LNCaP clone FGC (cell line): ENCODE measurements at regions not wholly inside any gene's neighbourhood (a gene's known extent, or its start where the extent isn't known, plus 50 kb on each side); places are given as distances from the start of the nearest gene placed in this dataset.

Experiments used
- DNase-seq: peaks from one replicate; pipeline ENCODE4 v3.0.0-alpha.2; 2011; ENCODE audit warnings: low read depth
- H3K4me3 ChIP-seq: 2 replicates; pipeline ENCODE4 v1.5.1; 2011; ENCODE audit warnings: mild to moderate bottlenecking, low read depth, low read length, control low read depth
- TF ChIP-seq, protein P1 (sequence below): IDR thresholded peaks from 2 replicates; pipeline ENCODE4 v1.5.1; 2012; ENCODE audit warnings: mild to moderate bottlenecking; ENCODE audit not compliant: control insufficient read depth, insufficient read depth; ENCODE audit errors: extremely low read depth

DNA sequence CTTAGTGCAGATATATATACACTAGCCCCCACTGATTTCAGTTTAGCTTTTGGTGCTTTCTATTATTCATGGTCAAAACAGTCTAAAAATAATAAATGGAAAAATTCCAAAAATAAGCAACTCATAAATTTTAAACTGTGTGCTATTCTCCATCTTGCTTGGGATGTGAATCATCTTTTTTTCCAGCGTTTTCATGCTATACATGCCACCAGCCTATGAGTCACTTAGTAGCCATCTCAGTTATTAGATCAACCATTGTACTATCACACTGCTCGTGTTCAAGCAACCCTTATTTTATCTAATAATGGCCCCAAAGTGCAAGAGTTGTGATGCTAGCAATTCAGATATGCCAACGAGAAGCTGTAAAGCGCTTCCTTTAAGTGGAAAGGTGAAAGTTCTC lies 73.9 kb upstream of the KRR1 start:
- no peak overlapping the region for H3K4me3 ChIP-seq
- DNase-seq: no peak
- TF ChIP-seq, protein P1, sequence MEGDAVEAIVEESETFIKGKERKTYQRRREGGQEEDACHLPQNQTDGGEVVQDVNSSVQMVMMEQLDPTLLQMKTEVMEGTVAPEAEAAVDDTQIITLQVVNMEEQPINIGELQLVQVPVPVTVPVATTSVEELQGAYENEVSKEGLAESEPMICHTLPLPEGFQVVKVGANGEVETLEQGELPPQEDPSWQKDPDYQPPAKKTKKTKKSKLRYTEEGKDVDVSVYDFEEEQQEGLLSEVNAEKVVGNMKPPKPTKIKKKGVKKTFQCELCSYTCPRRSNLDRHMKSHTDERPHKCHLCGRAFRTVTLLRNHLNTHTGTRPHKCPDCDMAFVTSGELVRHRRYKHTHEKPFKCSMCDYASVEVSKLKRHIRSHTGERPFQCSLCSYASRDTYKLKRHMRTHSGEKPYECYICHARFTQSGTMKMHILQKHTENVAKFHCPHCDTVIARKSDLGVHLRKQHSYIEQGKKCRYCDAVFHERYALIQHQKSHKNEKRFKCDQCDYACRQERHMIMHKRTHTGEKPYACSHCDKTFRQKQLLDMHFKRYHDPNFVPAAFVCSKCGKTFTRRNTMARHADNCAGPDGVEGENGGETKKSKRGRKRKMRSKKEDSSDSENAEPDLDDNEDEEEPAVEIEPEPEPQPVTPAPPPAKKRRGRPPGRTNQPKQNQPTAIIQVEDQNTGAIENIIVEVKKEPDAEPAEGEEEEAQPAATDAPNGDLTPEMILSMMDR: no peak

DNA sequence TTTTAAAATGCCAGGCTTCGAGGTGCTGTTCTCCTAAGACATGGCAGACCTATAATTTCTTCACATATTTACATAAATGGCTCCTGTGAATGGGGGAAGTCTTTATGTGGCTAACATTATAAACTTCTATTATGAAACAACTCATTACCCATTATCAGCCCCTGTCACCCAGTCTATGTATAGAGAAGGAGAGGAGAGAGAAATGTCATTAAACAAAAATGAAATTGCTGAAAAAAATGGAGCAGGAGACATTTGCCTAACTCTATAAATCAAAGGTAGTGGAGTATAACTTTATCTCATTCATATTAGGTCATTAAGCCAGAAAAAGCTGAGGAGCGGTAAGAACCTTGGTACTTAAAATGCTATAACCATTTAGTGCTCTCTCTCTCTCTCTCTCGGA lies 71.9 kb upstream of the KRR1 start:
- TF ChIP-seq, protein P1: no peak
- no peak overlapping the region for H3K4me3 ChIP-seq
- no peak for DNase-seq

DNA sequence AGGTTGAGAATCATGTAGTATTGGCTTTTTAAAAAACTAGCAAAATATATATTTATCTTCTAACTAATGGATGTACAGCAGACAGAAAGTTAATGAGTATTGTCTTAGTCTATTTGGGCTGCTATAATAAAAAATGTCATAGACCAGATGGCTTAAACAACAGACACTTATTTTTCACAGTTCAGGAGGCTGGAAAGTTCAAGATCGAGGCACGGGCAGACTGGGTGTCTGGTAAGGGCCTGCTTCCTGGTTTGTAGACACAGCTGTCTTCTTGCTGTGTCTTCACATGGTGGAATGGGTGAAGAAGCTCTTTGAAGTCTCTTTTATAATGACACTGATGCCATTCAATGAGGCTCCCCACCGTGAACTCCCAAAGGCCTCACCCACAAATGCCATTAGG lies 70.1 kb upstream of the KRR1 start:
- no peak overlapping the region for H3K4me3 ChIP-seq
- TF ChIP-seq, protein P1: no peak
- DNase-seq: no peak

DNA sequence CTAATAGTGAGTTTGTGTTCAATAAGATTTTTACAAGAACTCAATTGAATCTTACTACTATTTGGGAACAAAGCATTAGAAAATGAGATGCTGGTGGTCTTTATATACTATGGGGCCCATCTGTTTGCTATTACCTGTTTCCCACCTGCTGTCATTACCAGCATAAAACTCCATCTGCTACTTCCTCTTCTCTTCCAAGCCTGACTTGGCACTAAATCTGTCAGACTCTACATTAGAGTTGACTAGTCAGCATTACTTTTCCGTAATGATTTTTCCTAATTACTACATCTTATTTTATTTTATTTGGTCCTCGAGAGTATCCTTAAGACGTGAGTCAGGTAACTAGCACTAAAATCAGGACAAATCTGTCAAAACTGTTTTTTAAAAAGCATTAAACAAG lies 68.1 kb upstream of the KRR1 start:
- H3K4me3 ChIP-seq: no peak overlapping the region
- TF ChIP-seq, protein P1: no peak
- no peak for DNase-seq

DNA sequence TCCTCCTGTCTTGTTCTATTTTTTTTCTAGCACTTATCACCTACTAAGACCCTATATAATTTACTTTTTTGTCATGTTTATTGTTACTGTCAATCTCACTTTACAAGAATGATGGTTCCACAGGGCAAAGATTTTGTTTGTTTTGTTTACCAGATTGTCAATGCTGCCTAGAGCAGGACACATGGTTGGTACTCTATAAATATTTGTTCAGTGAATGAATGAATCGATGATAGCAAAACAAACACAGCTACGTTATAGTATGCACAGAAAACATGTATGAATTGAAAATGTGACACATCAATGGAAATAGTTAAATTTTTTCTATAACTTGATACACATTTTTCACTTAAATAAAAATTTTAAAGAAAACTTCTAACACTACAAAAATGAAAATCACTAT lies 67.1 kb upstream of the KRR1 start:
- TF ChIP-seq, protein P1: no peak
- DNase-seq: no peak
- no peak overlapping the region for H3K4me3 ChIP-seq

DNA sequence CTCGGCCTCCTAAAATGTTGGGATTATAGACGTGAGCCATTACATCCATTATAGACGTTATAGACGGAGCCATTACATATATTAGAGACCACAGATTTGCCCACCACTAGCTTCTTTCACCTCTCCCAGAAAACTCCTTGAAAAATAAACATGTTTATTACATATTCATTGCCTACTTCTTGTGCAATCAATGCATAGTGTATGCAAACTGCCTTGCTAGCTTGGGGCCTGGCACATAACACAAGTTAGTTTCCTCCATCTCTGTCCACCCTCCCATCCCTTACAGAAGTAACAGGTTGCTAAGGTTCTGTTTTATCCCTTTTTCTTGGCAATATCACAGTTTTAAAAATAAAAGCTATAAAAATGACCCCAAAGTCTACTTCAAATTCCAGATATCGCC lies 66.4 kb upstream of the KRR1 start:
- DNase-seq: no peak
- TF ChIP-seq, protein P1: no peak

DNA sequence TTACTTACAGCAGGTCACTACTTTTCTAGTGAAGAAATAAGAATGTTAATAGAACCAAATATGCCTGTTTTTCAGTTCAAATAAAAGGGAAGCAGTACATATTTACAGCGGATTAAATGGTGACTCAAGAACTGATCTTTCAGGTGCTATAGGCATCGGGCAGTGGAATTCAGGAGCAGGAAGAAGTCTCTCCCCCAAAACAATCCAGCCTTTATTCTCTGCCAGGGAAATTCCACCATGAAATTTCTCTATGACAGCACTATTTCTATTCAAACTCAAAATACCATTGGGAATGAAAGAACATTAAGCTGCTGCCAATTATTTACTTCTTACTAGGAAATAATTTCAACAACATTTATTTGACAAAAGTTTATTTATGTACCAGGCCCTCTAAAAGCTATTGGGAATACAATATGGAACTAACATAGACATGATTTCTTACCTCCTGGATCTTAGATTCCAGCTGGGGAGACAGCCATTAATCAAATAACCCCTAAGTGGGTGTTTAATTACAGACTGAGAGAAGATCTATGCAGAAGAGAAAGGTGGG lies 60.3 kb upstream of the KRR1 start:
- TF ChIP-seq, protein P1: no peak
- no peak overlapping the region for H3K4me3 ChIP-seq
- DNase-seq: no peak

More for the DNA sequence above, 66.4 kb upstream of the KRR1 start:
- no peak overlapping the region for H3K4me3 ChIP-seq
